ENCODE measurements at regions not wholly inside any gene's neighbourhood (a gene's known extent, or its start where the extent isn't known, plus 50 kb on each side); places are given as distances from the start of the nearest gene placed in this dataset.

GRCh38 chr3:16801223-16801622 is 83.5 kb upstream of the PLCL2 start:
- no peak overlapping the region for H3K27ac ChIP-seq
- WGBS, 2 donors: 0% methylated on average over 1 of the region's 1 CpG
- no peaks in the 10 kb centered on the region for H3K27me3 ChIP-seq
- H3K4me1 ChIP-seq: peaks cover 7 to 20% (median 12%) of the 10 kb centered on the region in 4 donors
- H3K36me3 ChIP-seq: no peaks in the 10 kb centered on the region
- no peak for TF ChIP-seq POLR2A (IDR thresholded peaks at IDR 0.05)
- no peak for TF ChIP-seq EP300 (IDR thresholded peaks at IDR 0.05)
- no peak for TF ChIP-seq POLR2AphosphoS5 (IDR thresholded peaks at IDR 0.05)
- H3K9me3 ChIP-seq: no peaks in the 10 kb centered on the region
- ATAC-seq (ENCODE audit: low FRiP score in 2 of 2) (peak in 1 of 2 donors; percentile 84), DNase-seq (no peak)
- H3K4me3 ChIP-seq: no peak overlapping the region

GRCh38 chr3:16801698-16802097 is 83.1 kb upstream of the PLCL2 start:
- ATAC-seq (ENCODE audit: low FRiP score in 2 of 2): peak in 1 of 2 donors; percentile 35
- no peak for DNase-seq
- H3K27me3 ChIP-seq: no peaks in the 10 kb centered on the region
- WGBS, 2 donors: 51 to 57% methylated on average over 5 of the region's 5 CpGs
- TF ChIP-seq EP300 (IDR thresholded peaks at IDR 0.05): no peak
- no peak for TF ChIP-seq CTCF (IDR thresholded peaks at IDR 0.05)
- H3K4me3 ChIP-seq: no peak overlapping the region
- H3K27ac ChIP-seq: no peak overlapping the region
- H3K9me3 ChIP-seq: no peaks in the 10 kb centered on the region
- H3K36me3 ChIP-seq: no peaks in the 10 kb centered on the region
- H3K4me1 ChIP-seq: peaks cover 7 to 20% (median 12%) of the 10 kb centered on the region in 4 donors

DNA sequence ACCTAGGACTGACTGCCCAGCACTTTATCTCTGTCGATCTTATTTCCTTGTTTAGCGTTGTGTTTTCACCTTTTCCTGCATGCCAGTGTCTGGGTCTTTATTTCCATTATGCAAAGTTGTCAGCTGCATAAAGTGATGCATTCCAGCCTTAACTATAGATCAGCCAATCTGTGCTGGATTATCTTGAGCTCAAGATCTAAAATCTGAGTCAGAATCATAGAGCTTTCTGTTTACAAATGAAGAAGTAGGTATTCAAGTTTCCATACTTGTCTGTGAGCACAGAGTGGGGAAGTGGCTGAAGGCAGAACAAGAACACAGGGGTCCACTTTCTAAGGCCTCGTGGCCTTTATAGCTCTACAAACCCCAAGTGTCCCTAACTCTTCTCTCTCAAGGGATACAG is 82.4 kb upstream of the PLCL2 start:
- ATAC-seq (ENCODE audit: low FRiP score in 2 of 2) (peak in 1 of 2 donors; percentile 39), DNase-seq (no peak)
- TF ChIP-seq POLR2A (IDR thresholded peaks at IDR 0.05) (no peak), EP300 (IDR thresholded peaks at IDR 0.05) (no peak), CTCF (IDR thresholded peaks at IDR 0.05) (no peak), POLR2AphosphoS5 (IDR thresholded peaks at IDR 0.05) (no peak)
- 47 to 64% methylated on average over 3 of the region's 3 CpGs for WGBS, 2 donors
- Histone ChIP-seq H3K27ac (no peak overlapping the region), H3K27me3 (no peaks in the 10 kb centered on the region), H3K4me3 (no peak overlapping the region), H3K9me3 (no peaks in the 10 kb centered on the region), H3K4me1 (peaks cover 7 to 20% (median 12%) of the 10 kb centered on the region in 4 donors), H3K36me3 (no peaks in the 10 kb centered on the region)

GRCh38 chr3:16803019-16803418 is 81.7 kb upstream of the PLCL2 start:
- H3K4me3 ChIP-seq: no peak overlapping the region
- 91 to 98% methylated on average over 4 of the region's 4 CpGs for WGBS, 2 donors

DNA sequence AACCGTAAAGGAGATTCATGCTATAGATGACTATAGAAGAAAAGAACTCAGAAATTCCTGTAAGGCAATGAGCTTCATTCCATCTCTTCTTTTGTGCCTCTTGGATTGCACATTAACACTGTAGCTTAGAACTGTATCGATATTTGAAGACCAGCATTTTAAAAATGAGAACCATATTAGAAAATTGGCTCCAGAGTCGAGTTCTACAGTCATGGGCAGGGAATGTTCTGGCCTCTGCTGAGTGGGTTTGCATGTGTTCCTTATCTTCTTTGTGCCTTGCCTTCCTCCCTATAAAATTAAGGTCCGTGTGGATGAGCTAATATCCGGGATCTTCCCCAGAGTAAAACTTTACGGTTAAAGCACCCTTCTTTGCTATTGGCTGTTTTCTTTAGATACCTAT is 77.4 kb upstream of the PLCL2 start:
- H3K36me3 ChIP-seq: no peaks in the 10 kb centered on the region
- no peaks in the 10 kb centered on the region for H3K27me3 ChIP-seq
- 83 to 90% methylated on average over 6 of the region's 6 CpGs for WGBS, 2 donors
- H3K4me1 ChIP-seq: peaks cover 0 to 2% (median 0%) of the 10 kb centered on the region in 4 donors
- H3K9me3 ChIP-seq: no peaks in the 10 kb centered on the region
- no peak overlapping the region for H3K4me3 ChIP-seq
- no peak for DNase-seq
- ATAC-seq (ENCODE audit: low FRiP score in 2 of 2): peak in 1 of 2 donors; percentile 84
- TF ChIP-seq POLR2A (IDR thresholded peaks at IDR 0.05) (no peak), EP300 (IDR thresholded peaks at IDR 0.05) (no peak), CTCF (IDR thresholded peaks at IDR 0.05) (no peak), POLR2AphosphoS5 (IDR thresholded peaks at IDR 0.05) (no peak)
- H3K27ac ChIP-seq: no peak overlapping the region

More at GRCh38 chr3:16803019-16803418, 81.7 kb upstream of the PLCL2 start:
- no peaks in the 10 kb centered on the region for H3K9me3 ChIP-seq
- peaks cover 7 to 20% (median 12%) of the 10 kb centered on the region in 4 donors for H3K4me1 ChIP-seq
- H3K36me3 ChIP-seq: no peaks in the 10 kb centered on the region
- no peak overlapping the region for H3K27ac ChIP-seq
- ATAC-seq (ENCODE audit: low FRiP score in 2 of 2): no peak
- no peak for TF ChIP-seq POLR2AphosphoS5 (IDR thresholded peaks at IDR 0.05)
- TF ChIP-seq EP300 (IDR thresholded peaks at IDR 0.05): no peak
- no peak for DNase-seq
- no peaks in the 10 kb centered on the region for H3K27me3 ChIP-seq

- Histone ChIP-seq H3K27ac (no peak overlapping the region), H3K27me3 (no peaks in the 10 kb centered on the region), H3K4me1 (no peaks in the 10 kb centered on the region), H3K4me3 (no peak overlapping the region), H3K36me3 (no peaks in the 10 kb centered on the region), H3K9me3 (no peaks in the 10 kb centered on the region)
- WGBS, 2 donors: 75 to 85% methylated on average over 3 of the region's 3 CpGs
- ATAC-seq (ENCODE audit: low FRiP score in 2 of 2) (no peak), DNase-seq (no peak)
- TF ChIP-seq POLR2A (IDR thresholded peaks at IDR 0.05) (no peak), POLR2AphosphoS5 (IDR thresholded peaks at IDR 0.05) (no peak), CTCF (IDR thresholded peaks at IDR 0.05) (no peak), EP300 (IDR thresholded peaks at IDR 0.05) (no peak)
These were observed 76.2 kb upstream of the PLCL2 start for GRCh38 chr3:16808393-16809107.
